K562 (cell line): ENCODE measurements at regions not wholly inside any gene's neighbourhood (a gene's known extent, or its start where the extent isn't known, plus 50 kb on each side); places are given as distances from the start of the nearest gene placed in this dataset.
"Not testable (repeated sequence)": the region's sequence is repeated elsewhere in the genome, so short reads cannot be mapped to it uniquely, and the experiment has no call there.

ENCODE experiments used
- ATAC-seq: fragments of 200-7000 bp; cut with Tn5 transposase; 3 replicates; pipeline ENCODE4 v1.9.1; 2020; ENCODE audit warnings: moderate library complexity
- BruUV-seq: library from RNA; stranded (reverse); fragments of 400-500 nt; replicated peaks from 2 replicates; lab custom pipeline; 2021; lab: Mats Ljungman, UMichigan
- CTCF ChIA-PET: fragments of 300-600 bp; formaldehyde crosslinking; extraction: SDS; loops from one replicate; lab custom pipeline; 2021; ENCODE audit warnings: low intra/inter-chr PET ratio; lab: Yijun Ruan, JAX
- POLR2A ChIA-PET: fragments of 300-600, 350-650 bp; sonication (Branson Sonifier 250); formaldehyde crosslinking; extraction: SDS; loops from one replicate; lab custom pipeline; 2021; ENCODE audit warnings: antibody characterized with exemption, inconsistent platforms; lab: Yijun Ruan, JAX
- DNase-seq, 4 experiments: peaks; one replicate each; pipeline versions ENCODE4 v3.0.0 to v3.0.0-alpha.2; 2011 to 2018; ENCODE audit warnings: low spot score in 3 of 4, mixed read lengths in 3 of 4; ENCODE audit errors: extremely low read depth in 1 of 4
- FAIRE-seq: peaks from 2 replicates; lab custom pipeline; 2011; peaks lifted over from hg19 to GRCh38; lab: Jason Lieb, UNC
- H2AFZ ChIP-seq: 2 replicates; pipeline ENCODE4 v1.6.0; 2011; ENCODE audit warnings: low read depth, low read length, control low read depth, inconsistent platforms
- H3K27ac ChIP-seq: fragments of 200-600 bp; 3 replicates; pipeline ENCODE4 v1.8.0; 2011; ENCODE audit warnings: low read depth, mild to moderate bottlenecking, control low read depth, inconsistent platforms, low read length, moderate library complexity, mixed read lengths; ENCODE audit errors: extremely low read depth
- H3K27me3 ChIP-seq, 2 experiments: fragments of 300-600 bp in 1 of 2; 2 replicates in 1 of 2; 3 replicates in 1 of 2; pipeline versions ENCODE4 v1.6.0 to v1.8.0; 2011; ENCODE audit warnings: inconsistent platforms in 2 of 2, low read length in 2 of 2, mild to moderate bottlenecking in 1 of 2, mixed read lengths in 1 of 2, moderate library complexity in 1 of 2; ENCODE audit not compliant: control insufficient read depth in 2 of 2, insufficient read depth in 2 of 2
- H3K36me3 ChIP-seq: fragments of 300-600 bp; 3 replicates; pipeline ENCODE4 v1.8.0; 2011; ENCODE audit warnings: mild to moderate bottlenecking, low read length, inconsistent platforms; ENCODE audit not compliant: control insufficient read depth, insufficient read depth
- H3K4me1 ChIP-seq, 2 experiments: fragments of 200-600 bp in 1 of 2; replicated peaks in 1 of 2; 2 replicates in 1 of 2; 3 replicates in 1 of 2; pipeline versions ENCODE4 v1.5.1 to v1.8.0; 2011; ENCODE audit warnings: inconsistent platforms in 2 of 2, low read length in 2 of 2, mild to moderate bottlenecking in 1 of 2, mixed read lengths in 1 of 2, moderate library complexity in 1 of 2; ENCODE audit not compliant: control insufficient read depth in 2 of 2, insufficient read depth in 2 of 2
- H3K4me2 ChIP-seq: 2 replicates; pipeline ENCODE4 v1.6.1; 2011; ENCODE audit warnings: low read length, control low read depth, inconsistent platforms, mixed read lengths; ENCODE audit not compliant: insufficient read depth
- H3K4me3 ChIP-seq: fragments of 200-600 bp; sonication (generic), shearing (Covaris generic); 2 replicates; pipeline ENCODE4 v1.5.1; 2016; ENCODE audit warnings: control low read depth, inconsistent platforms
- H3K79me2 ChIP-seq: fragments of 200-600 bp; 3 replicates; pipeline ENCODE4 v1.8.0; 2011; ENCODE audit warnings: low read length, inconsistent platforms; ENCODE audit not compliant: control insufficient read depth, insufficient read depth
- H3K9ac ChIP-seq, 2 experiments: 2 replicates each; pipeline versions ENCODE4 v1.6.0 to v1.6.1; 2011; ENCODE audit warnings: low read depth in 2 of 2, low read length in 2 of 2, control low read depth in 1 of 2, inconsistent platforms in 1 of 2, mild to moderate bottlenecking in 1 of 2, mixed read lengths in 1 of 2; ENCODE audit not compliant: insufficient read depth in 1 of 2
- H3K9me1 ChIP-seq: one replicate; pipeline ENCODE4 v1.6.0; 2011; ENCODE audit warnings: inconsistent platforms, mild to moderate bottlenecking, low read length, moderate library complexity; ENCODE audit not compliant: control insufficient read depth, insufficient read depth
- H3K9me3 ChIP-seq: replicated peaks from 2 replicates; pipeline ENCODE4 v1.5.1; 2011; ENCODE audit warnings: low read depth, low read length, inconsistent platforms; ENCODE audit not compliant: control insufficient read depth, insufficient read depth
- H4K20me1 ChIP-seq: replicated peaks from 2 replicates; pipeline ENCODE4 v1.6.1; 2011; ENCODE audit warnings: low read length, inconsistent platforms, mixed read lengths; ENCODE audit not compliant: control insufficient read depth, insufficient read depth
- CBX3 ChIP-seq, 2 experiments: IDR thresholded peaks; 1 replicate in 1 of 2; 2 replicates in 1 of 2; pipeline ENCODE4 v1.6.1; 2012; ENCODE audit warnings: inconsistent platforms in 2 of 2, low read length in 2 of 2, borderline replicate concordance in 1 of 2, control low read depth in 1 of 2
- GATAD2B ChIP-seq: fragments of 450-650 bp; IDR thresholded peaks from 2 replicates; pipeline ENCODE4 v1.6.1; 2017; ENCODE audit warnings: mild to moderate bottlenecking, borderline replicate concordance
- IRF2 ChIP-seq: sonication (generic); formaldehyde crosslinking; IDR thresholded peaks from 2 replicates; pipeline ENCODE4 v1.8.1; 2022; ENCODE audit warnings: mild to moderate bottlenecking, missing genetic modification reagents
- KLF10 ChIP-seq: fragments of 250-450 bp; sonication (Bioruptor Pico); IDR thresholded peaks from 2 replicates; pipeline ENCODE4 v1.6.1; 2021; ENCODE audit warnings: matching md5 sums
- MXI1 ChIP-seq: IDR thresholded peaks from 2 replicates; pipeline ENCODE4 v1.6.1; 2011; ENCODE audit warnings: low read depth, mild to moderate bottlenecking, improper control_type of control experiment, low read length
- ZNF12 ChIP-seq: sonication (generic); formaldehyde crosslinking; IDR thresholded peaks from 2 replicates; pipeline ENCODE4 v1.4.0; 2020; ENCODE audit warnings: mild to moderate bottlenecking, missing genetic modification reagents
- ZNF3 ChIP-seq: fragments of 250-450 bp; sonication (Bioruptor Pico); IDR thresholded peaks from 2 replicates; pipeline ENCODE4 v1.5.0; 2021; ENCODE audit warnings: mild to moderate bottlenecking, moderate library complexity
- ZNF609 ChIP-seq: sonication (generic); formaldehyde crosslinking; IDR thresholded peaks from 2 replicates; pipeline ENCODE4 v1.8.1; 2023; ENCODE audit warnings: missing genetic modification reagents, mild to moderate bottlenecking, borderline replicate concordance
- ZNF79 ChIP-seq: fragments of 250-450 bp; sonication (Bioruptor Pico); IDR thresholded peaks from 2 replicates; pipeline ENCODE4 v1.4.0; 2020; ENCODE audit warnings: low read depth, mild to moderate bottlenecking, moderate library complexity
- WGBS: fragments of 100-300 bp; shearing (Covaris generic); methylation state at CpG from one replicate; pipeline ENCODE4 v1.1.6; 2016; ENCODE audit warnings: low coverage, mixed read lengths; ENCODE audit not compliant: insufficient coverage; ENCODE audit errors: missing lambda C conversion rate; 5-methylcytosine and 5-hydroxymethylcytosine counted together
- in situ Hi-C: fragments of 300-500 bp; cut with MboI; formaldehyde crosslinking; loops from 4 replicates; pipeline ENCODE4 v1.15.0; 2018; ENCODE audit warnings: inconsistent platforms, mixed read lengths
- intact Hi-C: fragments of 100-400 bp; cut with micrococcal nuclease; formaldehyde crosslinking; loops from 2 replicates; pipeline ENCODE4 v1.14.2; 2022

DNA sequence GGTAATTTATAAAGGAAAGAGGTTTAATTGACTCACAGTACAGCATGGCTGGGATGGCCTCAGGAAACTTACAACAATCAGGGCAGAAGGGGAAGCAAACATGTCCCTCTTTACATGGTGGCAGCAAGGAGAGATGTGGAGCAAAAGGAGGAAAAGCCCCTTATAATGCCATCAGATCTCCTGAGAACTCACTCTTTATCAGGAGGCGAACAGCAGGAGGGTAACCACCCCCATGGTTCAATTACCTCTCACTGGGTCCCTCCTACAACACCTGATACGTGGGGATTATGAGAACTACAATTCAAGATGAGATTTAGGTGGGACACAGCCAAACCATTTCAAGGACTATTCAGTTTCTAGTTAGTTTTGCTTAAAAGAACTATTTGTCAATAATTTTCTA is 453.3 kb downstream of the C12orf50 start:
- Histone ChIP-seq H3K4me1 (no peaks in the 10 kb centered on the region), H3K9me1 (no peaks in the 10 kb centered on the region), H3K4me2 (no peak overlapping the region)
- WGBS: 3% methylated on average over 2 of the region's 2 CpGs
- no peak for DNase-seq
- intact Hi-C loops: no loop called here
- no peak for TF ChIP-seq ZNF609 (CRISPR knock-in tag)
- no peak for TF ChIP-seq ZNF12
- TF ChIP-seq CBX3 (IDR thresholded peaks at IDR 0.05; ENCODE audit: borderline replicate concordance in 1 of 2, low read length in 2 of 2): no peak
- no peak for TF ChIP-seq KLF10
- no peak for TF ChIP-seq MXI1
- no peak for TF ChIP-seq GATAD2B
- no peak for TF ChIP-seq ZNF3
- no peak for TF ChIP-seq ZNF79 (CRISPR knock-in tag)
- TF ChIP-seq IRF2 (CRISPR knock-in tag): no peak
- TF ChIP-seq, all 486 proteins: peak for 0
- Histone ChIP-seq H4K20me1 (no peaks in the 10 kb centered on the region), H3K9ac (no peak overlapping the region), H2AFZ (no peak overlapping the region), H3K36me3 (no peaks in the 10 kb centered on the region), H3K9me3 (no peaks in the 10 kb centered on the region), H3K27me3 (no peaks in the 10 kb centered on the region), H3K27ac (no peak overlapping the region), H3K4me3 (no peak overlapping the region), H3K79me2 (no peaks in the 10 kb centered on the region)
- in situ Hi-C loops: no loop called here
- POLR2A ChIA-PET: no interaction called here
- ATAC-seq: no peak
- FAIRE-seq: no peak
- CTCF ChIA-PET: no interaction called here
- BruUV-seq: no TSS peak

DNA sequence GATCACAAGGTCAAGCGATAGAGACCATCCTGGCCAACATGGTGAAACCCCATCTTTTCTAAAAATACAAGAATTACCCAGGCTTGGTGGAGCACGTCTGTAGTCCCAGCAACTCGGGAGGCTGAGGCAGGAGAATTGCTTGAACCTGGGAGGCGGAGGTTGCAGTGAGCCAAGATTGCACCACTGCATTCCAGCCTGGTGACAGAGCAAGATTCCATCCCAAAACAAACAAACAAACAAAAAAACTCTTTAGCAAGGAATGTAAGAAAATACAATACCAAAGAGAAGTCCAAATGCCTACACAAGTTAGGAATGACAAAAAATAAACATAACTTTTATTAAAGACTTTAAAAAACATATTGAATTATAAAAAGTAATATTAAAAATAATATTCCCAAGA is 462.3 kb downstream of the C12orf50 start:
- WGBS: 0% methylated on average over 4 of the region's 4 CpGs
- H3K79me2 ChIP-seq, H4K20me1 ChIP-seq, H3K27me3 ChIP-seq, CTCF ChIA-PET, H3K4me3 ChIP-seq, BruUV-seq, intact Hi-C loops, H3K36me3 ChIP-seq, in situ Hi-C loops, H3K27ac ChIP-seq, H2AFZ ChIP-seq, H3K9me1 ChIP-seq, H3K4me2 ChIP-seq, H3K9me3 ChIP-seq, FAIRE-seq, DNase-seq, H3K9ac ChIP-seq, POLR2A ChIA-PET, ATAC-seq, H3K4me1 ChIP-seq: not testable (repeated sequence)
